Naive thymus-derived CD4-positive, alpha-beta T cell (primary cell): ENCODE measurements at regions not wholly inside any gene's neighbourhood (a gene's known extent, or its start where the extent isn't known, plus 50 kb on each side); places are given as distances from the start of the nearest gene placed in this dataset.

Source experiments
- ATAC-seq: fragments of 150-1000 bp; cut with Tn5 transposase; 2 replicates; pipeline ENCODE4 v1.10.0; 2021; ENCODE audit warnings: mild to moderate bottlenecking, moderate library complexity
- CTCF ChIA-PET: fragments of 350-600 bp; sonication (Branson Sonifier 250); formaldehyde crosslinking; loops from one replicate; lab custom pipeline; 2021; ENCODE audit warnings: antibody characterized with exemption; lab: Charles Lee
- POLR2A ChIA-PET: fragments of 350-600 bp; sonication (Branson Sonifier 250); formaldehyde crosslinking; loops from one replicate; lab custom pipeline; 2021; ENCODE audit warnings: antibody characterized with exemption, inconsistent platforms; lab: Charles Lee
- DNase-seq, 9 donors: peaks; one replicate each; pipeline versions ENCODE4 v3.0.0 to v3.0.0-alpha.2; 2020 to 2022; ENCODE audit warnings: mixed read lengths in 1 of 9
- H3K27ac ChIP-seq: one replicate; pipeline ENCODE4 v1.7.0; 2013; ENCODE audit warnings: mild to moderate bottlenecking, low read depth, low read length, moderate library complexity
- H3K27me3 ChIP-seq, 2 donors: one replicate each; pipeline ENCODE4 v1.7.0; 2013; ENCODE audit warnings: low read length in 2 of 2, mild to moderate bottlenecking in 2 of 2, moderate library complexity in 2 of 2; ENCODE audit not compliant: control insufficient read depth in 2 of 2, insufficient read depth in 2 of 2
- H3K36me3 ChIP-seq, 3 experiments: 1 replicate in 2 of 3; 2 replicates in 1 of 3; pipeline ENCODE4 v1.7.0; 2013; ENCODE audit warnings: low read length in 3 of 3, mild to moderate bottlenecking in 3 of 3, moderate library complexity in 1 of 3; ENCODE audit not compliant: insufficient read depth in 3 of 3, control insufficient read depth in 2 of 3
- H3K4me1 ChIP-seq, 2 donors: one replicate each; pipeline ENCODE4 v1.7.0; 2013; ENCODE audit warnings: low read length in 2 of 2, mild to moderate bottlenecking in 2 of 2, moderate library complexity in 1 of 2; ENCODE audit not compliant: control insufficient read depth in 2 of 2, insufficient read depth in 2 of 2
- H3K4me3 ChIP-seq: 2 replicates; pipeline ENCODE4 v1.7.0; 2013; ENCODE audit warnings: mild to moderate bottlenecking, low read length
- H3K9me3 ChIP-seq, 3 experiments: 1 replicate in 2 of 3; 2 replicates in 1 of 3; pipeline ENCODE4 v1.7.0; 2013; ENCODE audit warnings: low read length in 3 of 3; ENCODE audit not compliant: control insufficient read depth in 2 of 3
- H3K27ac Mint-ChIP-seq, 9 donors: one replicate each; pipeline ENCODE4 v1.8.0; 2020 to 2022; ENCODE audit warnings: mixed read lengths in 9 of 9, mild to moderate bottlenecking in 8 of 9, moderate library complexity in 5 of 9, inconsistent platforms in 2 of 9
- H3K27me3 Mint-ChIP-seq, 5 donors: one replicate each; pipeline ENCODE4 v1.8.0; 2021 to 2022; ENCODE audit warnings: mixed read lengths in 5 of 5, mild to moderate bottlenecking in 1 of 5
- H3K36me3 Mint-ChIP-seq, 5 donors: one replicate each; pipeline ENCODE4 v1.8.0; 2020 to 2022; ENCODE audit warnings: mixed read lengths in 5 of 5, mild to moderate bottlenecking in 3 of 5, inconsistent platforms in 1 of 5
- H3K4me1 Mint-ChIP-seq, 7 donors: one replicate each; pipeline ENCODE4 v1.8.0; 2020 to 2022; ENCODE audit warnings: mixed read lengths in 7 of 7, mild to moderate bottlenecking in 3 of 7, inconsistent platforms in 1 of 7
- H3K4me3 Mint-ChIP-seq, 10 donors: one replicate each; pipeline ENCODE4 v1.8.0; 2020 to 2022; ENCODE audit warnings: mild to moderate bottlenecking in 10 of 10, mixed read lengths in 10 of 10, moderate library complexity in 6 of 10, inconsistent platforms in 2 of 10
- H3K9me3 Mint-ChIP-seq, 11 donors: one replicate each; pipeline ENCODE4 v1.8.0; 2020 to 2022; ENCODE audit warnings: mixed read lengths in 11 of 11, mild to moderate bottlenecking in 4 of 11, inconsistent platforms in 1 of 11, moderate library complexity in 1 of 11
- intact Hi-C, 2 donors: fragments of 100-400 bp; cut with micrococcal nuclease; formaldehyde crosslinking; loops; one replicate each; pipeline ENCODE4 v1.15.1; 2023

DNA sequence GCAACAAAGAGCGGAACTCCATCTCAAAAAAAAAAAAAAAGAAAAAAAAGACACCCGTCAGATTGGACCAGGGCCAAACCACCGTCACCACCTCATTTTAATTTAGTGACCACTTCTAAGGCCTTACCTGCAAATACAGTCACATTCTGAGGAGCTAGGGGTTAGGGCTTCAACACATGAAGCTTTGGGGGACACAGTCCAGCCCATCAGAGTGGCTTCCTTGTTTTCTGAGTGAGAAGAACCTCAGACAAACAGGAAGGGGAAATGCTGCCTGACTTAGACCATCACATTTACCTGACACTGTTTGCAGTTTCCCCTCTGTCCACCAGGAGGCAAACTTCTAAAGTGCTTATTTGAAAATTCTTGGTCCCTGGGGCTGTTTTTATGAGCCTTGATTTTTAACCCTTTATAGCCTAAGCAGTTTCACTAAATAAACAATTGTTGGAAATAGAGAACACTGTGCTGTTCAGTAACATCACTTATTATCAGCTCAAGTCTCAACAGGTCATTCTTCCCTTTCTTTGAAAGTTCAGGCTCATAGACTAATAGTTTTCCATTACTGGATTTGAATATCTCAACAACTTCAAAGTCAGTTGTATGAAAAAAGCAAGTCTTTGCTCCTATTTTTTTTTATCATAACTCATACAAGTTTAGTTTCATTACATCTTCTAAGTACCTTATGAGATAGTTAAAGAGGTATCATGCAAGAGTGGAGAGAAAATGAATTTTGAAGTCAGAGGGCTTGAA, 74.9 kb upstream of the WASF3 start:
- Histone ChIP-seq H3K4me3 (peak overlapping the region; percentile 31), H3K27ac (no peak overlapping the region), H3K36me3 (no peaks in the 10 kb centered on the region), H3K27me3 (no peaks in the 10 kb centered on the region), H3K4me1 (peaks cover 15 to 22% of the 10 kb centered on the region in 2 donors), H3K9me3 (no peaks in the 10 kb centered on the region)
- ChIA-PET CTCF (interaction anchor here (1.6 to 1.8 kb wide), 2 partner anchors 216 to 298 kb away, joined by 4 to 9 read pairs; no protein-coding TSS in a partner anchor), POLR2A (no interaction called here)
- no peaks in the 10 kb centered on the region for H3K36me3 Mint-ChIP-seq
- peak overlapping the region in 7 of 10 donors; percentile 46 to 60 (median 56) for H3K4me3 Mint-ChIP-seq
- peak overlapping the region; percentile 56 to 90 (median 83) for H3K27ac Mint-ChIP-seq
- H3K9me3 Mint-ChIP-seq = peaks cover 0 to 4% (median 0%) of the 10 kb centered on the region in 11 donors
- H3K4me1 Mint-ChIP-seq = peaks cover 4 to 27% (median 20%) of the 10 kb centered on the region in 7 donors
- intact Hi-C loops = loop anchor here (1.0 to 2.0 kb wide), 7 partner anchors 14 to 448 kb away; partner anchors contain the start of gene CDK8 (in 1 of the 2)
- ATAC-seq (peak; percentile 92), DNase-seq (peak; percentile 27 to 82 (median 69))
- H3K27me3 Mint-ChIP-seq = no peaks in the 10 kb centered on the region

- POLR2A ChIA-PET = no interaction called here
Measured at GRCh38 chr13:26483546-26483945, 73.9 kb upstream of the WASF3 start.

DNA sequence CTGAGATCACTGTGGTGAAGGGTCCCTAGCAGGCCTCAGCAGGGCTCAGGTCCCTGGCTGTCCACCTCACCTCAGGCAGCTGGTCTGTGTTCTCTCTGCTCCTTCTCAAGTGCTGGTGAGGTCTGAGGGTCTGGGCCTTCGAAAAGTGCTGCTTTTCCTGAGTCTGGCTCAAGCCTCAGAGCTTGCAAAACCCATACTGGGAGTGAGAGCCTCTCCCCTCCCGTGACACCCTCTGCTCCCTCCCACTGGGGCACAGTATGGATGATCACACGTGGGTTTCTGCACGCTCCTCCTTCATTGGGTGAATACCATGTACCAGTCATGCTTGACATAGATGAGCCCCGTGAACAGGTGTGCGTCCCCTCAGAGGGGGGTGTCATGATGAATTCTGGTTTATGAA, 73.3 kb upstream of the WASF3 start:
- Histone ChIP-seq H3K36me3 (no peaks in the 10 kb centered on the region), H3K9me3 (no peaks in the 10 kb centered on the region), H3K4me3 (no peak overlapping the region), H3K27ac (no peak overlapping the region), H3K27me3 (no peaks in the 10 kb centered on the region), H3K4me1 (peaks cover 15 to 22% of the 10 kb centered on the region in 2 donors)
- H3K4me3 Mint-ChIP-seq = peak overlapping the region in 1 of 10 donors; percentile 18
- peaks cover 0 to 3% (median 0%) of the 10 kb centered on the region in 5 donors for H3K27me3 Mint-ChIP-seq
- POLR2A ChIA-PET = no interaction called here
- peaks cover 4 to 27% (median 20%) of the 10 kb centered on the region in 7 donors for H3K4me1 Mint-ChIP-seq
- no peak overlapping the region for H3K27ac Mint-ChIP-seq
- CTCF ChIA-PET = no interaction called here
- peaks cover 0 to 4% (median 0%) of the 10 kb centered on the region in 11 donors for H3K9me3 Mint-ChIP-seq
- DNase-seq = no peak
- intact Hi-C loops = no loop called here
- no peak for ATAC-seq
- no peaks in the 10 kb centered on the region for H3K36me3 Mint-ChIP-seq

More at GRCh38 chr13:26483546-26483945, 73.9 kb upstream of the WASF3 start:
- Histone ChIP-seq H3K4me3 (no peak overlapping the region), H3K36me3 (no peaks in the 10 kb centered on the region), H3K4me1 (peaks cover 15 to 22% of the 10 kb centered on the region in 2 donors), H3K9me3 (no peaks in the 10 kb centered on the region), H3K27ac (no peak overlapping the region), H3K27me3 (no peaks in the 10 kb centered on the region)
- peak overlapping the region in 2 of 10 donors; percentile 6 to 26 for H3K4me3 Mint-ChIP-seq
- H3K9me3 Mint-ChIP-seq = peaks cover 0 to 4% (median 0%) of the 10 kb centered on the region in 11 donors
- no peaks in the 10 kb centered on the region for H3K36me3 Mint-ChIP-seq
- H3K27ac Mint-ChIP-seq = no peak overlapping the region
- ATAC-seq = no peak
- DNase-seq = no peak
- H3K4me1 Mint-ChIP-seq = peaks cover 4 to 27% (median 20%) of the 10 kb centered on the region in 7 donors
- intact Hi-C loops = loop anchor here in 1 of 2 donors (2.0 kb wide), 1 partner anchor 13 kb away; no protein-coding TSS in a partner anchor
- H3K27me3 Mint-ChIP-seq = no peaks in the 10 kb centered on the region
- CTCF ChIA-PET = interaction anchor here (1.6 to 1.8 kb wide), 2 partner anchors 215 to 299 kb away, joined by 4 to 9 read pairs; no protein-coding TSS in a partner anchor

- ChIA-PET CTCF (no interaction called here), POLR2A (no interaction called here)
- intact Hi-C loops = no loop called here
- H3K9me3 Mint-ChIP-seq = peaks cover 0 to 4% (median 0%) of the 10 kb centered on the region in 11 donors
- peaks cover 4 to 27% (median 20%) of the 10 kb centered on the region in 7 donors for H3K4me1 Mint-ChIP-seq
- DNase-seq (no peak), ATAC-seq (no peak)
- H3K36me3 Mint-ChIP-seq = no peaks in the 10 kb centered on the region
- Histone ChIP-seq H3K27ac (no peak overlapping the region), H3K36me3 (no peaks in the 10 kb centered on the region), H3K27me3 (no peaks in the 10 kb centered on the region), H3K4me1 (peaks cover 15 to 22% of the 10 kb centered on the region in 2 donors), H3K9me3 (no peaks in the 10 kb centered on the region), H3K4me3 (no peak overlapping the region)
- peaks cover 0 to 5% (median 0%) of the 10 kb centered on the region in 5 donors for H3K27me3 Mint-ChIP-seq
- H3K27ac Mint-ChIP-seq = peak overlapping the region in 1 of 9 donors; percentile 25
- no peak overlapping the region for H3K4me3 Mint-ChIP-seq
Measured at GRCh38 chr13:26485288-26485687, 72.2 kb upstream of the WASF3 start.

DNA sequence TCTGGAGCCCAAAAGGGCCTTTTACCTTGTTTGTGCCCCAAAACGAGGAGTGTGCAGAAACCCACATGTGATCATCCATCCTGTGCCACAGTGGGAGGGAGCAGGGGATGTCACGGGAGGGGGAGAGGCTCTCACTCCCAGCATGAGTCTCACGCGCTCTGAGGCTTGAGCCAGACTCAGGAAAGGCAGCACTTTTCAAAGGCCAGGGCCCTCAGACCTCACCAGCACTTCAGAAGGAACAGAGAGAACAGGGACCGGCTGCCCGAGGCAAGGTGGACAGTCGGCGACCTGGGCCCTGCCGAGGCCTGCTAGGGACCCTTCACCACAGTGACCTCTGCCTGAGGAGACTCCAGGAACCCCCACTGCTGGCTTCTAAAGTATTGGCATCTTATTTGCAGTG, 71.7 kb upstream of the WASF3 start:
- peaks cover 15 to 22% of the 10 kb centered on the region in 2 donors for H3K4me1 ChIP-seq
- intact Hi-C loops = no loop called here
- no peaks in the 10 kb centered on the region for H3K36me3 Mint-ChIP-seq
- H3K36me3 ChIP-seq = no peaks in the 10 kb centered on the region
- no peak overlapping the region for H3K4me3 ChIP-seq
- ATAC-seq (no peak), DNase-seq (no peak)
- ChIA-PET POLR2A (no interaction called here), CTCF (no interaction called here)
- H3K4me1 Mint-ChIP-seq = peaks cover 4 to 27% (median 20%) of the 10 kb centered on the region in 7 donors
- H3K27ac Mint-ChIP-seq = no peak overlapping the region
- no peaks in the 10 kb centered on the region for H3K9me3 ChIP-seq
- H3K27ac ChIP-seq = no peak overlapping the region
- H3K9me3 Mint-ChIP-seq = peaks cover 0 to 4% (median 0%) of the 10 kb centered on the region in 11 donors
- no peaks in the 10 kb centered on the region for H3K27me3 ChIP-seq
- H3K4me3 Mint-ChIP-seq = no peak overlapping the region
- peaks cover 0 to 8% (median 3%) of the 10 kb centered on the region in 5 donors for H3K27me3 Mint-ChIP-seq

- Histone ChIP-seq H3K4me1 (peaks cover 15 to 22% of the 10 kb centered on the region in 2 donors), H3K4me3 (no peak overlapping the region), H3K9me3 (no peaks in the 10 kb centered on the region), H3K27me3 (no peaks in the 10 kb centered on the region), H3K36me3 (no peaks in the 10 kb centered on the region), H3K27ac (no peak overlapping the region)
- peaks cover 4 to 27% (median 20%) of the 10 kb centered on the region in 7 donors for H3K4me1 Mint-ChIP-seq
- peak overlapping the region in 1 of 9 donors; percentile 23 for H3K27ac Mint-ChIP-seq
- no peaks in the 10 kb centered on the region for H3K36me3 Mint-ChIP-seq
- H3K4me3 Mint-ChIP-seq = no peak overlapping the region
- H3K27me3 Mint-ChIP-seq = peaks cover 0 to 11% (median 5%) of the 10 kb centered on the region in 5 donors
- POLR2A ChIA-PET = no interaction called here
- ATAC-seq (no peak), DNase-seq (no peak)
- H3K9me3 Mint-ChIP-seq = peaks cover 0 to 4% (median 0%) of the 10 kb centered on the region in 11 donors
- intact Hi-C loops = no loop called here
- CTCF ChIA-PET = no interaction called here
Measured at GRCh38 chr13:26486550-26486949, 70.9 kb upstream of the WASF3 start.
